Gastroesophageal sphincter (tissue), 3 donors: ENCODE measurements at regions not wholly inside any gene's neighbourhood (a gene's known extent, or its start where the extent isn't known, plus 50 kb on each side); places are given as distances from the start of the nearest gene placed in this dataset.

Experiments used
- EP300 ChIP-seq: sonication (generic); formaldehyde crosslinking; IDR thresholded peaks from one replicate; pipeline ENCODE4 v1.6.1; 2017; ENCODE audit warnings: antibody characterized with exemption, mild to moderate bottlenecking
- POLR2A ChIP-seq, 2 donors: fragments of 450-650 bp; IDR thresholded peaks; one replicate each; pipeline ENCODE4 v1.6.1; 2017; ENCODE audit warnings: antibody characterized with exemption in 2 of 2, mild to moderate bottlenecking in 2 of 2, moderate library complexity in 1 of 2
- POLR2AphosphoS5 ChIP-seq: sonication (generic); formaldehyde crosslinking; IDR thresholded peaks from one replicate; pipeline ENCODE4 v1.6.1; 2017; ENCODE audit warnings: antibody characterized with exemption
- TF ChIP-seq, protein P1 (sequence below), 4 experiments: fragments of 200-600 bp in 2 of 4; fragments of 450-650 bp in 2 of 4; sonication (generic) in 1 of 4; IDR thresholded peaks; one replicate each; pipeline ENCODE4 v1.5.1; 2017 to 2019; ENCODE audit warnings: antibody characterized with exemption in 4 of 4, mild to moderate bottlenecking in 2 of 4, moderate library complexity in 2 of 4

- TF ChIP-seq, protein P1, sequence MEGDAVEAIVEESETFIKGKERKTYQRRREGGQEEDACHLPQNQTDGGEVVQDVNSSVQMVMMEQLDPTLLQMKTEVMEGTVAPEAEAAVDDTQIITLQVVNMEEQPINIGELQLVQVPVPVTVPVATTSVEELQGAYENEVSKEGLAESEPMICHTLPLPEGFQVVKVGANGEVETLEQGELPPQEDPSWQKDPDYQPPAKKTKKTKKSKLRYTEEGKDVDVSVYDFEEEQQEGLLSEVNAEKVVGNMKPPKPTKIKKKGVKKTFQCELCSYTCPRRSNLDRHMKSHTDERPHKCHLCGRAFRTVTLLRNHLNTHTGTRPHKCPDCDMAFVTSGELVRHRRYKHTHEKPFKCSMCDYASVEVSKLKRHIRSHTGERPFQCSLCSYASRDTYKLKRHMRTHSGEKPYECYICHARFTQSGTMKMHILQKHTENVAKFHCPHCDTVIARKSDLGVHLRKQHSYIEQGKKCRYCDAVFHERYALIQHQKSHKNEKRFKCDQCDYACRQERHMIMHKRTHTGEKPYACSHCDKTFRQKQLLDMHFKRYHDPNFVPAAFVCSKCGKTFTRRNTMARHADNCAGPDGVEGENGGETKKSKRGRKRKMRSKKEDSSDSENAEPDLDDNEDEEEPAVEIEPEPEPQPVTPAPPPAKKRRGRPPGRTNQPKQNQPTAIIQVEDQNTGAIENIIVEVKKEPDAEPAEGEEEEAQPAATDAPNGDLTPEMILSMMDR (IDR thresholded peaks at IDR 0.05), result no peak
- TF ChIP-seq POLR2AphosphoS5 (no peak), POLR2A (IDR thresholded peaks at IDR 0.05) (no peak), EP300 (no peak)
Measured at GRCh38 chr7:52781250-52781649, 254.2 kb upstream of the POM121L12 start.
